BE2C (cell line): ENCODE measurements at regions not wholly inside any gene's neighbourhood (a gene's known extent, or its start where the extent isn't known, plus 50 kb on each side); places are given as distances from the start of the nearest gene placed in this dataset.

Experiments used
- DNase-seq: peaks from one replicate; pipeline ENCODE4 v3.0.0-alpha.2; 2020
- H3K27me3 ChIP-seq: fragments of 250-450 bp; sonication (Bioruptor Pico); 2 replicates; pipeline ENCODE4 v1.5.1; 2020; ENCODE audit warnings: mild to moderate bottlenecking
- H3K36me3 ChIP-seq: fragments of 250-450 bp; sonication (Bioruptor Pico); 2 replicates; pipeline ENCODE4 v1.5.1; 2020; ENCODE audit warnings: mild to moderate bottlenecking
- H3K4me1 ChIP-seq: fragments of 250-450 bp; sonication (Bioruptor Pico); 2 replicates; pipeline ENCODE4 v1.5.1; 2020
- H3K4me3 ChIP-seq: 2 replicates; pipeline ENCODE4 v1.5.1; 2011; ENCODE audit warnings: low read depth, low read length
- H3K9me3 ChIP-seq: fragments of 250-450 bp; sonication (Bioruptor Pico); 2 replicates; pipeline ENCODE4 v1.5.1; 2020
- CTCF ChIP-seq: IDR thresholded peaks from 2 replicates; pipeline ENCODE4 v1.5.1; 2012; ENCODE audit warnings: mild to moderate bottlenecking, low read depth, low read length

- DNase-seq, result no peak
- Histone ChIP-seq H3K4me1 (no peaks in the 10 kb centered on the region), H3K27me3 (no peaks in the 10 kb centered on the region)
Observed at GRCh38 chr14:54094765-54095164, 138.1 kb upstream of the BMP4 start.

GRCh38 chr14:54098536-54098935, 141.9 kb upstream of the BMP4 start:
- TF ChIP-seq CTCF, result no peak
- H3K4me1 ChIP-seq, result no peaks in the 10 kb centered on the region
- H3K9me3 ChIP-seq, result no peaks in the 10 kb centered on the region
- DNase-seq, result no peak
- H3K27me3 ChIP-seq, result no peaks in the 10 kb centered on the region
- H3K36me3 ChIP-seq, result no peaks in the 10 kb centered on the region
- H3K4me3 ChIP-seq, result no peak overlapping the region

More at GRCh38 chr14:54094765-54095164, 138.1 kb upstream of the BMP4 start:
- no peaks in the 10 kb centered on the region for H3K9me3 ChIP-seq
- H3K4me3 ChIP-seq, result no peak overlapping the region
- no peaks in the 10 kb centered on the region for H3K36me3 ChIP-seq
- no peak for TF ChIP-seq CTCF

GRCh38 chr14:54102051-54102456, 145.4 kb upstream of the BMP4 start:
- H3K27me3 ChIP-seq, result peaks cover 5% of the 10 kb centered on the region; the same call in 1 of the 2 replicates
- H3K4me3 ChIP-seq, result no peak overlapping the region
- DNase-seq, result no peak
- H3K4me1 ChIP-seq, result no peaks in the 10 kb centered on the region
- H3K9me3 ChIP-seq, result no peaks in the 10 kb centered on the region
- H3K36me3 ChIP-seq, result no peaks in the 10 kb centered on the region
- TF ChIP-seq CTCF, result no peak

GRCh38 chr14:54102530-54102929, 145.9 kb upstream of the BMP4 start:
- no peak for DNase-seq
- Histone ChIP-seq H3K4me1 (no peaks in the 10 kb centered on the region), H3K36me3 (no peaks in the 10 kb centered on the region), H3K27me3 (peaks cover 5% of the 10 kb centered on the region; the same call in 1 of the 2 replicates), H3K4me3 (no peak overlapping the region), H3K9me3 (no peaks in the 10 kb centered on the region)
- TF ChIP-seq CTCF, result no peak

- no peaks in the 10 kb centered on the region for H3K36me3 ChIP-seq
- no peaks in the 10 kb centered on the region for H3K4me1 ChIP-seq
- no peaks in the 10 kb centered on the region for H3K9me3 ChIP-seq
- H3K27me3 ChIP-seq, result peaks cover 5% of the 10 kb centered on the region; the same call in 1 of the 2 replicates
- no peak overlapping the region for H3K4me3 ChIP-seq
- no peak for TF ChIP-seq CTCF
- DNase-seq, result no peak
Observed at GRCh38 chr14:54104601-54105145, 148.0 kb upstream of the BMP4 start.

- H3K4me1 ChIP-seq, result no peaks in the 10 kb centered on the region
- no peak for TF ChIP-seq CTCF
- H3K9me3 ChIP-seq, result no peaks in the 10 kb centered on the region
- H3K36me3 ChIP-seq, result no peaks in the 10 kb centered on the region
- H3K27me3 ChIP-seq, result peaks cover 5% of the 10 kb centered on the region; the same call in 1 of the 2 replicates
- H3K4me3 ChIP-seq, result no peak overlapping the region
- no peak for DNase-seq
Observed at GRCh38 chr14:54105406-54105805, 148.8 kb upstream of the BMP4 start.
